ENCODE measurements at regions not wholly inside any gene's neighbourhood (a gene's known extent, or its start where the extent isn't known, plus 50 kb on each side); places are given as distances from the start of the nearest gene placed in this dataset.
"Not testable (repeated sequence)": the region's sequence is repeated elsewhere in the genome, so short reads cannot be mapped to it uniquely, and the experiment has no call there.

GRCh38 chr17:30601984-30602383 lies 124.8 kb downstream of the GOSR1 start:
- peak overlapping the region; percentile 81 for H3K9ac ChIP-seq (ENCODE audit: low read depth, low read length, poor library complexity, severe bottlenecking)
- not testable (repeated sequence) for H3K9me2 ChIP-seq (replicated peaks; ENCODE audit: low read depth, low read length); H3K36me3 ChIP-seq (ENCODE audit: insufficient read depth, low read length); H3F3A ChIP-seq (ENCODE audit: low read depth); H3K27me3 ChIP-seq (ENCODE audit: insufficient read depth, low read length, poor library complexity, severe bottlenecking); H3K9me3 ChIP-seq (ENCODE audit: insufficient read depth, low read depth, low read length); H2AFZ ChIP-seq (ENCODE audit: low read length)
- peaks cover 61% of the 10 kb centered on the region for H3K79me2 ChIP-seq (ENCODE audit: insufficient read depth, low read length)
- peaks cover 39% of the 10 kb centered on the region for H4K20me1 ChIP-seq (ENCODE audit: insufficient read depth, low read length, poor library complexity, severe bottlenecking)
- H3K4me2 ChIP-seq (ENCODE audit: low read depth, low read length, poor library complexity, severe bottlenecking), result peak overlapping the region; percentile 98
- H3K4me1 ChIP-seq (ENCODE audit: insufficient read depth, low read length, poor library complexity, severe bottlenecking), result peaks cover 41% of the 10 kb centered on the region
- H3K4me3 ChIP-seq (ENCODE audit: low read length, poor library complexity, severe bottlenecking), result peak overlapping the region; percentile 97

DNA sequence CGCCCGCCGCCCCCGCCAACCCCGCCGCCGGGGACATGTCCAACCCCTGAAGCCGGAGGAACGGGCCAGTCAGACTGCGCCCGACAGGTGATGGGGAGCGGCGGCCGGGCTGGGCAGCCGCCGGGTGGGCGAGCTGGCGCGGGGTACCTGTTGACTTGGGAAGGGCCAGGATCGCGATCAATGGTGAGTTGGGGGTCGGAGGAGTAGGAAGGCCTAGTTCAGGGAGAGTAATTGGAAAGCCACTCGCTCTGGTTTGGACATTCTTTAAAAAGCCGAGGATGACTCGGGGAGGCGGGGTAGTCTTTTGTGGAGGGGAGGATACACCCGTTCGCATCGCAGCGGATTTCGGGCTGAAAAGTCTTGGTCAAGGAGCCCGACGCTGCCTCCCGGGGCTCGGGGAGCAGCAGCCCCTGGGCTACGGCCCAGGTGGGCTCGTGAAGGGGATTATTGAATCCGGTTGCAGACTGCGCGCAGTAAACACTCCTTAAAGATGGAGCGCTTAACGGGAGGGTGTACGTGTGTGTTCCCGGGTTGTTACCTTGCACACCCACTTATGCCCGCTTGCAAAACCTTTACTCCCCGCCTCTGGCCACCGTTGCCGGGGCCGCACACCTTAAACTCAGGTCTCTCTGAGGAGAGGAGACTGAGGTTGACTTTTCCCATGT lies 123.8 kb downstream of the GOSR1 start:
- Histone ChIP-seq H3K9me2 (replicated peaks; ENCODE audit: low read depth, low read length) (no peaks in the 10 kb centered on the region), H2AFZ (ENCODE audit: low read length) (peak overlapping the region; percentile 89), H3K4me3 (ENCODE audit: low read length, poor library complexity, severe bottlenecking) (peak overlapping the region; percentile 97), H3K4me1 (ENCODE audit: insufficient read depth, low read length, poor library complexity, severe bottlenecking) (peaks cover 32% of the 10 kb centered on the region), H3K9me3 (ENCODE audit: insufficient read depth, low read depth, low read length) (no peaks in the 10 kb centered on the region), H3K4me2 (ENCODE audit: low read depth, low read length, poor library complexity, severe bottlenecking) (peak overlapping the region; percentile 98), H3K79me2 (ENCODE audit: insufficient read depth, low read length) (peaks cover 51% of the 10 kb centered on the region), H3K9ac (ENCODE audit: low read depth, low read length, poor library complexity, severe bottlenecking) (peak overlapping the region; percentile 81), H3F3A (ENCODE audit: low read depth) (no peaks in the 10 kb centered on the region), H3K36me3 (ENCODE audit: insufficient read depth, low read length) (no peaks in the 10 kb centered on the region), H4K20me1 (ENCODE audit: insufficient read depth, low read length, poor library complexity, severe bottlenecking) (peaks cover 29% of the 10 kb centered on the region), H3K27me3 (ENCODE audit: insufficient read depth, low read length, poor library complexity, severe bottlenecking) (no peaks in the 10 kb centered on the region)
- TF ChIP-seq EZH2phosphoT487 (IDR thresholded peaks at IDR 0.05; ENCODE audit: borderline replicate concordance), result no peak
- TF ChIP-seq, protein P1, sequence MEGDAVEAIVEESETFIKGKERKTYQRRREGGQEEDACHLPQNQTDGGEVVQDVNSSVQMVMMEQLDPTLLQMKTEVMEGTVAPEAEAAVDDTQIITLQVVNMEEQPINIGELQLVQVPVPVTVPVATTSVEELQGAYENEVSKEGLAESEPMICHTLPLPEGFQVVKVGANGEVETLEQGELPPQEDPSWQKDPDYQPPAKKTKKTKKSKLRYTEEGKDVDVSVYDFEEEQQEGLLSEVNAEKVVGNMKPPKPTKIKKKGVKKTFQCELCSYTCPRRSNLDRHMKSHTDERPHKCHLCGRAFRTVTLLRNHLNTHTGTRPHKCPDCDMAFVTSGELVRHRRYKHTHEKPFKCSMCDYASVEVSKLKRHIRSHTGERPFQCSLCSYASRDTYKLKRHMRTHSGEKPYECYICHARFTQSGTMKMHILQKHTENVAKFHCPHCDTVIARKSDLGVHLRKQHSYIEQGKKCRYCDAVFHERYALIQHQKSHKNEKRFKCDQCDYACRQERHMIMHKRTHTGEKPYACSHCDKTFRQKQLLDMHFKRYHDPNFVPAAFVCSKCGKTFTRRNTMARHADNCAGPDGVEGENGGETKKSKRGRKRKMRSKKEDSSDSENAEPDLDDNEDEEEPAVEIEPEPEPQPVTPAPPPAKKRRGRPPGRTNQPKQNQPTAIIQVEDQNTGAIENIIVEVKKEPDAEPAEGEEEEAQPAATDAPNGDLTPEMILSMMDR (conservative IDR thresholded peaks at IDR 0.05; ENCODE audit: low read length), result no peak

DNA sequence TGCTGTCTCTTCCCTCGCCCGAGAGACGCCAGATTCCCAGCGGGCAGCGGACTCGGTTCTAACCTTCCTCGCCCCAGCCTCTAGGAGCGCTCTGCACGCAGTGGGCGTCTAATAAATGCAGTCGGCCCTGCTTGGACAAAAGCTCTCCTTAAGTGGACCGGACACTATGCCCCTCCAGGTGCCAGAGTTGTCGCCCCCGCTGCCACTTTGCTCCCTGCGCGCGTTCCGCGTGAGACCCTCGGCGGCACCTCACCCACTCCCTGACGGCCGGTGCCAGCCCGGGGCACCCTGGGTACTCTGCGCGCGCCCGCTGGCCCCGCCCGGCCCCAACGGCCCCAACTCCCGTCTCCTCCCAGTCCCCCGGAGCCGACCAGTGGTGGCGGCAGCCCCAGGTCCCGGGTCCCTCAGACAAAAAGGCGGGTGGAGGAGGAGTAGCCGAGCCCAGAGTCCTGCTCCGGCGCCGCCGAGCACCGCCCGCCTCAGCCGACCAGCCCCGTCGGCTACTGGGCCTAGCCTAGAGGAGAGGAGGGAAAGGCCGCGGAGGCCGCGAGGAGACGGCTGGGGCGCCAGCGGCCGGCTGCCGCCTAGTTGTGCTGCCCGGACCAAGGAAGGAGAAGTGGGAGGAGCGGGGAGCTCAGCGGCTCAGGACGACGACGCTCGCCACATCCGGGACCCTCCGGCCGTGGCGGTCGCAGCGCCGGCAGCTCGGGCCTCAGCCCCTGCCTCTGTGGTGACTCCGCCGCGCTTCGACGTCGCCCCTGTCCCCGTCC lies 123.0 kb downstream of the GOSR1 start:
- H3K4me3 ChIP-seq (ENCODE audit: low read length, poor library complexity, severe bottlenecking), result peak overlapping the region; percentile 97
- H3K9me3 ChIP-seq (ENCODE audit: insufficient read depth, low read depth, low read length), result no peaks in the 10 kb centered on the region
- no peaks in the 10 kb centered on the region for H3K9me2 ChIP-seq (replicated peaks; ENCODE audit: low read depth, low read length)
- H3K27me3 ChIP-seq (ENCODE audit: insufficient read depth, low read length, poor library complexity, severe bottlenecking), result no peaks in the 10 kb centered on the region
- peaks cover 25% of the 10 kb centered on the region for H4K20me1 ChIP-seq (ENCODE audit: insufficient read depth, low read length, poor library complexity, severe bottlenecking)
- H3K36me3 ChIP-seq (ENCODE audit: insufficient read depth, low read length), result no peaks in the 10 kb centered on the region
- peak overlapping the region; percentile 75 for H3K4me2 ChIP-seq (ENCODE audit: low read depth, low read length, poor library complexity, severe bottlenecking)
- peaks cover 27% of the 10 kb centered on the region for H3K4me1 ChIP-seq (ENCODE audit: insufficient read depth, low read length, poor library complexity, severe bottlenecking)
- H3K9ac ChIP-seq (ENCODE audit: low read depth, low read length, poor library complexity, severe bottlenecking), result peak overlapping the region; percentile 81
- H3K79me2 ChIP-seq (ENCODE audit: insufficient read depth, low read length), result peaks cover 44% of the 10 kb centered on the region
- H3F3A ChIP-seq (ENCODE audit: low read depth), result no peaks in the 10 kb centered on the region
- H2AFZ ChIP-seq (ENCODE audit: low read length), result peak overlapping the region; percentile 89
- TF ChIP-seq EZH2phosphoT487 (IDR thresholded peaks at IDR 0.05; ENCODE audit: borderline replicate concordance), result no peak
- TF ChIP-seq, protein P1 (conservative IDR thresholded peaks at IDR 0.05; ENCODE audit: low read length), result peak; percentile 69

All from Loucy (cell line).